MM.1S (cell line): ENCODE measurements at regions not wholly inside any gene's neighbourhood (a gene's known extent, or its start where the extent isn't known, plus 50 kb on each side); places are given as distances from the start of the nearest gene placed in this dataset.

Experiments
- EZH2 ChIP-seq: fragments of 300-600 bp; sonication (generic); optimal IDR thresholded peaks from 2 replicates; pipeline ENCODE3; 2017; ENCODE audit warnings: low read depth, mild to moderate bottlenecking, antibody characterized with exemption, low read length, mixed read lengths
- EZH2phosphoT487 ChIP-seq: fragments of 300-600 bp; sonication (generic); IDR thresholded peaks from 2 replicates; pipeline ENCODE4 v1.6.1; 2018; ENCODE audit warnings: antibody characterized with exemption, low read length
- TF ChIP-seq, protein P1 (sequence below): fragments of 300-600 bp; sonication (generic); IDR thresholded peaks from 2 replicates; pipeline ENCODE4 v1.5.1; 2016; ENCODE audit warnings: antibody characterized with exemption, low read length, mixed read lengths

DNA sequence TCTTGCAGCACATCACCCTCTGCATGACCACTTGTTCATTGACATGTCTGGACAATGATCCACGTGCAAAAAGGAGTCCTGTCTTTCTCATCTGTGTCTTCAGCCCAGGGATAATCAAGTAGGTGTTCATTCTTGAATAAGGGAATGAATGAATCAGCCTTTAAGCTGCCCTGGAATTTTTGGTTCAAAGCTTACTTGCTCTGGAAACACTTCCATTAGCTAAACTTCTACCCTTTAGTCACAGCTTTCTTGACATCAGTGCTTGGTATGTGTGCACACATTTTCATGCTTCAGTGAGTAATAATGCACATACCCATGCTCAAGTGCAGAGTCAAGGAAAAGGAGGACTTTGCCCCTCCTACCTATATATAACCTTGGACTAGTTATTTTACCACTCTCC lies 103.0 kb upstream of the CDH13 start:
- TF ChIP-seq, protein P1, sequence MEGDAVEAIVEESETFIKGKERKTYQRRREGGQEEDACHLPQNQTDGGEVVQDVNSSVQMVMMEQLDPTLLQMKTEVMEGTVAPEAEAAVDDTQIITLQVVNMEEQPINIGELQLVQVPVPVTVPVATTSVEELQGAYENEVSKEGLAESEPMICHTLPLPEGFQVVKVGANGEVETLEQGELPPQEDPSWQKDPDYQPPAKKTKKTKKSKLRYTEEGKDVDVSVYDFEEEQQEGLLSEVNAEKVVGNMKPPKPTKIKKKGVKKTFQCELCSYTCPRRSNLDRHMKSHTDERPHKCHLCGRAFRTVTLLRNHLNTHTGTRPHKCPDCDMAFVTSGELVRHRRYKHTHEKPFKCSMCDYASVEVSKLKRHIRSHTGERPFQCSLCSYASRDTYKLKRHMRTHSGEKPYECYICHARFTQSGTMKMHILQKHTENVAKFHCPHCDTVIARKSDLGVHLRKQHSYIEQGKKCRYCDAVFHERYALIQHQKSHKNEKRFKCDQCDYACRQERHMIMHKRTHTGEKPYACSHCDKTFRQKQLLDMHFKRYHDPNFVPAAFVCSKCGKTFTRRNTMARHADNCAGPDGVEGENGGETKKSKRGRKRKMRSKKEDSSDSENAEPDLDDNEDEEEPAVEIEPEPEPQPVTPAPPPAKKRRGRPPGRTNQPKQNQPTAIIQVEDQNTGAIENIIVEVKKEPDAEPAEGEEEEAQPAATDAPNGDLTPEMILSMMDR = no peak
- TF ChIP-seq EZH2 (no peak), EZH2phosphoT487 (no peak)
